K562 (cell line): ENCODE measurements at regions not wholly inside any gene's neighbourhood (a gene's known extent, or its start where the extent isn't known, plus 50 kb on each side); places are given as distances from the start of the nearest gene placed in this dataset.

Experiments
- ATAC-seq: fragments of 200-7000 bp; cut with Tn5 transposase; 3 replicates; pipeline ENCODE4 v1.9.1; 2020; ENCODE audit warnings: moderate library complexity
- BruUV-seq: library from RNA; stranded (reverse); fragments of 400-500 nt; replicated peaks from 2 replicates; lab custom pipeline; 2021; lab: Mats Ljungman, UMichigan
- CTCF ChIA-PET: fragments of 300-600 bp; formaldehyde crosslinking; extraction: SDS; loops from one replicate; lab custom pipeline; 2021; ENCODE audit warnings: low intra/inter-chr PET ratio; lab: Yijun Ruan, JAX
- POLR2A ChIA-PET: fragments of 300-600, 350-650 bp; sonication (Branson Sonifier 250); formaldehyde crosslinking; extraction: SDS; loops from one replicate; lab custom pipeline; 2021; ENCODE audit warnings: antibody characterized with exemption, inconsistent platforms; lab: Yijun Ruan, JAX
- DNase-seq, 4 experiments: peaks; one replicate each; pipeline versions ENCODE4 v3.0.0 to v3.0.0-alpha.2; 2011 to 2018; ENCODE audit warnings: low spot score in 3 of 4, mixed read lengths in 3 of 4; ENCODE audit errors: extremely low read depth in 1 of 4
- FAIRE-seq: peaks from 2 replicates; lab custom pipeline; 2011; peaks lifted over from hg19 to GRCh38; lab: Jason Lieb, UNC
- H2AFZ ChIP-seq: 2 replicates; pipeline ENCODE4 v1.6.0; 2011; ENCODE audit warnings: low read depth, low read length, control low read depth, inconsistent platforms
- H3K27ac ChIP-seq: fragments of 200-600 bp; 3 replicates; pipeline ENCODE4 v1.8.0; 2011; ENCODE audit warnings: low read depth, mild to moderate bottlenecking, control low read depth, inconsistent platforms, low read length, moderate library complexity, mixed read lengths; ENCODE audit errors: extremely low read depth
- H3K27me3 ChIP-seq, 2 experiments: fragments of 300-600 bp in 1 of 2; 2 replicates in 1 of 2; 3 replicates in 1 of 2; pipeline versions ENCODE4 v1.6.0 to v1.8.0; 2011; ENCODE audit warnings: inconsistent platforms in 2 of 2, low read length in 2 of 2, mild to moderate bottlenecking in 1 of 2, mixed read lengths in 1 of 2, moderate library complexity in 1 of 2; ENCODE audit not compliant: control insufficient read depth in 2 of 2, insufficient read depth in 2 of 2
- H3K36me3 ChIP-seq: fragments of 300-600 bp; 3 replicates; pipeline ENCODE4 v1.8.0; 2011; ENCODE audit warnings: mild to moderate bottlenecking, low read length, inconsistent platforms; ENCODE audit not compliant: control insufficient read depth, insufficient read depth
- H3K4me1 ChIP-seq, 2 experiments: fragments of 200-600 bp in 1 of 2; replicated peaks in 1 of 2; 2 replicates in 1 of 2; 3 replicates in 1 of 2; pipeline versions ENCODE4 v1.5.1 to v1.8.0; 2011; ENCODE audit warnings: inconsistent platforms in 2 of 2, low read length in 2 of 2, mild to moderate bottlenecking in 1 of 2, mixed read lengths in 1 of 2, moderate library complexity in 1 of 2; ENCODE audit not compliant: control insufficient read depth in 2 of 2, insufficient read depth in 2 of 2
- H3K4me2 ChIP-seq: 2 replicates; pipeline ENCODE4 v1.6.1; 2011; ENCODE audit warnings: low read length, control low read depth, inconsistent platforms, mixed read lengths; ENCODE audit not compliant: insufficient read depth
- H3K4me3 ChIP-seq: fragments of 200-600 bp; sonication (generic), shearing (Covaris generic); 2 replicates; pipeline ENCODE4 v1.5.1; 2016; ENCODE audit warnings: control low read depth, inconsistent platforms
- H3K79me2 ChIP-seq: fragments of 200-600 bp; 3 replicates; pipeline ENCODE4 v1.8.0; 2011; ENCODE audit warnings: low read length, inconsistent platforms; ENCODE audit not compliant: control insufficient read depth, insufficient read depth
- H3K9ac ChIP-seq, 2 experiments: 2 replicates each; pipeline versions ENCODE4 v1.6.0 to v1.6.1; 2011; ENCODE audit warnings: low read depth in 2 of 2, low read length in 2 of 2, control low read depth in 1 of 2, inconsistent platforms in 1 of 2, mild to moderate bottlenecking in 1 of 2, mixed read lengths in 1 of 2; ENCODE audit not compliant: insufficient read depth in 1 of 2
- H3K9me1 ChIP-seq: one replicate; pipeline ENCODE4 v1.6.0; 2011; ENCODE audit warnings: inconsistent platforms, mild to moderate bottlenecking, low read length, moderate library complexity; ENCODE audit not compliant: control insufficient read depth, insufficient read depth
- H3K9me3 ChIP-seq: replicated peaks from 2 replicates; pipeline ENCODE4 v1.5.1; 2011; ENCODE audit warnings: low read depth, low read length, inconsistent platforms; ENCODE audit not compliant: control insufficient read depth, insufficient read depth
- H4K20me1 ChIP-seq: replicated peaks from 2 replicates; pipeline ENCODE4 v1.6.1; 2011; ENCODE audit warnings: low read length, inconsistent platforms, mixed read lengths; ENCODE audit not compliant: control insufficient read depth, insufficient read depth
- CHCHD3 ChIP-seq: fragments of 250-450 bp; sonication (Bioruptor Pico); IDR thresholded peaks from 2 replicates; pipeline ENCODE4 v2.1.2; 2022; ENCODE audit warnings: mild to moderate bottlenecking
- HNRNPLL ChIP-seq: fragments of 200-400 bp; formaldehyde crosslinking; IDR thresholded peaks from 2 replicates; pipeline ENCODE4 v1.6.1; 2017; ENCODE audit warnings: low read length, low read depth, mild to moderate bottlenecking; ENCODE audit not compliant: poor library complexity, severe bottlenecking
- WGBS: fragments of 100-300 bp; shearing (Covaris generic); methylation state at CpG from one replicate; pipeline ENCODE4 v1.1.6; 2016; ENCODE audit warnings: low coverage, mixed read lengths; ENCODE audit not compliant: insufficient coverage; ENCODE audit errors: missing lambda C conversion rate; 5-methylcytosine and 5-hydroxymethylcytosine counted together
- in situ Hi-C: fragments of 300-500 bp; cut with MboI; formaldehyde crosslinking; loops from 4 replicates; pipeline ENCODE4 v1.15.0; 2018; ENCODE audit warnings: inconsistent platforms, mixed read lengths
- intact Hi-C: fragments of 100-400 bp; cut with micrococcal nuclease; formaldehyde crosslinking; loops from 2 replicates; pipeline ENCODE4 v1.14.2; 2022
- TF ChIP-seq, protein P1 (sequence below): sonication (generic); formaldehyde crosslinking; IDR thresholded peaks from 2 replicates; pipeline ENCODE4 v1.8.1; 2022; ENCODE audit warnings: missing genetic modification reagents
- TF ChIP-seq, protein P2 (sequence below): fragments of 450-650 bp; IDR thresholded peaks from 2 replicates; pipeline ENCODE4 v1.6.1; 2017; ENCODE audit warnings: antibody characterized with exemption

DNA sequence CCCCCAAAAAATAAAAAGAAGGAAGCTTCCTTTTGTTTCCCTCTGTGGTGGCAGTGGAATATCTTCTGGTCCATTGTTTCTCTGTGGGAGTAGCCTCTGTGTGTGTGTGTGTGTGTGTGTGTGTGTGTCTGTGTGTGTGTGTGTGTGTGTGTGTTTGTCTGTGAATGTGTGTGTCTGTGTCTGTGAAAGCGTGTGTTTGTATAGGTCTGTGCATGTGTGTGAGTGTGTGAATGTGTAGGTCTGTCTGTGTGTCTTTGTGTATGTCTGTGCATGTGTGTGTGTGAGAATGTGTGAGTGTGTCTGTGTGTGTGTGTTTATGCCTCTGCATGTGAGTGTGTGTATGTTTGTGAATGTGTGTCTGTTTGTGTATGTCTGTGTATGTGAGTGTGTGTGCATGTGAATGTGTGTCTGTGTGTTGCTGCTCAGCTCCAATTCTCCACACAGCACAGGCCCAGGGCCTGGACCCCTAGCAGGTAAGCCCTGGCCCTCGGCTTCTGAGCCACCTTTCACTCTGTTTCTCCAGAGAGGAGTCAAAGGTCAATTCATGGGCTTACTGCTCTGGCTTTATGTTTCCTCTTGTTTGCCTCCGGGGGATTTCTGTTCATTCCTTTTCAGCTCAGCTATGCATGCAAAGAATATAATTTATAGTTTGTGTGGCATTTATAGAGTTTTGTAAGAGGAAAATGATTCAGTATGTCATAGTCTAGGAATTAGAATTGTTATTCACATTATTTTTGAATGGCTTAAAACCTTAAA lies 89.8 kb downstream of the UCHL1 start:
- intact Hi-C loops (no loop called here), in situ Hi-C loops (no loop called here)
- no peaks in the 10 kb centered on the region for H3K27me3 ChIP-seq
- WGBS, result 0% methylated on average over 3 of the region's 3 CpGs
- no peak overlapping the region for H2AFZ ChIP-seq
- FAIRE-seq (no peak), ATAC-seq (no peak)
- POLR2A ChIA-PET, result no interaction called here
- no peaks in the 10 kb centered on the region for H3K9me1 ChIP-seq
- no peaks in the 10 kb centered on the region for H4K20me1 ChIP-seq
- no peak overlapping the region for H3K27ac ChIP-seq
- no peaks in the 10 kb centered on the region for H3K4me1 ChIP-seq
- no peaks in the 10 kb centered on the region for H3K9me3 ChIP-seq
- no peak overlapping the region for H3K4me3 ChIP-seq
- no peaks in the 10 kb centered on the region for H3K36me3 ChIP-seq
- no peak overlapping the region for H3K4me2 ChIP-seq
- CTCF ChIA-PET, result no interaction called here
- H3K79me2 ChIP-seq, result no peaks in the 10 kb centered on the region
- BruUV-seq, result no TSS peak
- no peak overlapping the region for H3K9ac ChIP-seq
- TF ChIP-seq, protein P1, sequence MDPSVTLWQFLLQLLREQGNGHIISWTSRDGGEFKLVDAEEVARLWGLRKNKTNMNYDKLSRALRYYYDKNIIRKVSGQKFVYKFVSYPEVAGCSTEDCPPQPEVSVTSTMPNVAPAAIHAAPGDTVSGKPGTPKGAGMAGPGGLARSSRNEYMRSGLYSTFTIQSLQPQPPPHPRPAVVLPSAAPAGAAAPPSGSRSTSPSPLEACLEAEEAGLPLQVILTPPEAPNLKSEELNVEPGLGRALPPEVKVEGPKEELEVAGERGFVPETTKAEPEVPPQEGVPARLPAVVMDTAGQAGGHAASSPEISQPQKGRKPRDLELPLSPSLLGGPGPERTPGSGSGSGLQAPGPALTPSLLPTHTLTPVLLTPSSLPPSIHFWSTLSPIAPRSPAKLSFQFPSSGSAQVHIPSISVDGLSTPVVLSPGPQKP (CRISPR knock-in tag), result no peak
- TF ChIP-seq, protein P2, sequence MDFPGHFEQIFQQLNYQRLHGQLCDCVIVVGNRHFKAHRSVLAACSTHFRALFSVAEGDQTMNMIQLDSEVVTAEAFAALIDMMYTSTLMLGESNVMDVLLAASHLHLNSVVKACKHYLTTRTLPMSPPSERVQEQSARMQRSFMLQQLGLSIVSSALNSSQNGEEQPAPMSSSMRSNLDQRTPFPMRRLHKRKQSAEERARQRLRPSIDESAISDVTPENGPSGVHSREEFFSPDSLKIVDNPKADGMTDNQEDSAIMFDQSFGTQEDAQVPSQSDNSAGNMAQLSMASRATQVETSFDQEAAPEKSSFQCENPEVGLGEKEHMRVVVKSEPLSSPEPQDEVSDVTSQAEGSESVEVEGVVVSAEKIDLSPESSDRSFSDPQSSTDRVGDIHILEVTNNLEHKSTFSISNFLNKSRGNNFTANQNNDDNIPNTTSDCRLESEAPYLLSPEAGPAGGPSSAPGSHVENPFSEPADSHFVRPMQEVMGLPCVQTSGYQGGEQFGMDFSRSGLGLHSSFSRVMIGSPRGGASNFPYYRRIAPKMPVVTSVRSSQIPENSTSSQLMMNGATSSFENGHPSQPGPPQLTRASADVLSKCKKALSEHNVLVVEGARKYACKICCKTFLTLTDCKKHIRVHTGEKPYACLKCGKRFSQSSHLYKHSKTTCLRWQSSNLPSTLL, result no peak
- TF ChIP-seq HNRNPLL, result no peak
- TF ChIP-seq CHCHD3 (CRISPR knock-in tag), result no peak
- TF ChIP-seq, all 486 proteins: peak for 0
- DNase-seq, result no peak
